G401.6 (cell line): ENCODE measurements at regions not wholly inside any gene's neighbourhood (a gene's known extent, or its start where the extent isn't known, plus 50 kb on each side); places are given as distances from the start of the nearest gene placed in this dataset.

Source experiments
- FAIRE-seq: peaks from 2 replicates; lab custom pipeline; 2012; peaks lifted over from hg19 to GRCh38; lab: Jason Lieb, UNC

DNA sequence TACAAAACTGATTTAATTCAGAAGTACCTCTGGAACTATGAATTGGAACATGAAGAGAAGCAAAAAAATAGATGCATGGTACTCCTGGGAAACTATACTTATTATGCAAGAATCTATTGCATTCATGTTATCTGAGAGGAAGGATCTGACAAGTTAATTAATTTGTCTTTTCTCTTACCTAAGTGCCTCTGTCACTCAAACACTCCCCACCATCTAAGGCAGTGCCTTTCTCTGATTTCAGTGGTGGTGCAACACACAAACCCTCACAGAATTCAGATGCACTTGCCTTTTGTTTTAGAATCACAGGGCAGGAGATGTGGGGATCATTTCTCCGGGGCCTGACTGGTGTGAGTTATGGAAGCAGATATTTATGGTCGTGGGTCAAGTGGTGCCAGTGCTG lies 52.5 kb upstream of the C9orf72 start:
- FAIRE-seq: no peak

DNA sequence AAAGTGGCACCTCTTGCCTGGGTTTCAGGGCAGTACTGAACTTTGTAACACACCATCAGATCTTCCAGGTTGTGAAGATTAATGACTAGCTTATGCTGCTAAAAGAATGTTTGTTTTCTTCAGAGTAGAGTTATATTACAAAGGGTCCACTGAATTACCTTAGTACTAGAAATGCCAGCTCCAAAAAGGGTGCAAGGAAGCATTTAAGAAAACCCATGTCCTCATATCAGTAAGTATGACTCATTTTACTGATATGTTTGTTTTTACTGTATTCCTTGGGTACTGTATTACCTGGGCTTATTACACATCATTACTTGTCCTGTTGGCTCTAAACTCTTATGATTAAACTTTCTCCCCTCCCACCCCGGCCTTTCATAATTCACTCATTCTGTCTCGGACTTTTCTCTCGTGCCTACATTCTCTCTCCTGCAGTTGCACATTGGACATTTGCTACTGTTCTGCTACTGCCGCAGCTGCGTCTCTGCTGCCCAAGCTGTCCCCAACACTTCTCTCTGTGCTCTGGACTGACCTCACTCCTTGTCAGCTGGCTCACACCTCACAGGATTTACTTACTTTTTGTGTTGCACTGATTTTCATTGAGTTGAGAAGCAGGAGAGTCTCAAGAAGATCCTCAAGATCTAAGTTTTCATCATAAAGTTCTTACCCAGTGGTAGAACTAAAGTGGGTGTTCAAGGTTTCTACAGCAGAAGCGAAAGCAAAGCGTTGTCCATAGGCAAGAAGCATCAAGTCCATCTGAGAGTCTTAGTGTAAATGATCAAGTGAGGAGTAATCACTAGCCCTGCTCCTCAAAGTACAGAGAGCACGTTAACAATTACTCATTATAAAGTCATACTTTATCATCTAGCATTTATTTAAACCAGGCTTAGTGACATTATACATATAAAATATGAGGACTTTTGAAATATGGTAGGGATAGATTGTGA lies 53.2 kb upstream of the C9orf72 start:
- FAIRE-seq: no peak

DNA sequence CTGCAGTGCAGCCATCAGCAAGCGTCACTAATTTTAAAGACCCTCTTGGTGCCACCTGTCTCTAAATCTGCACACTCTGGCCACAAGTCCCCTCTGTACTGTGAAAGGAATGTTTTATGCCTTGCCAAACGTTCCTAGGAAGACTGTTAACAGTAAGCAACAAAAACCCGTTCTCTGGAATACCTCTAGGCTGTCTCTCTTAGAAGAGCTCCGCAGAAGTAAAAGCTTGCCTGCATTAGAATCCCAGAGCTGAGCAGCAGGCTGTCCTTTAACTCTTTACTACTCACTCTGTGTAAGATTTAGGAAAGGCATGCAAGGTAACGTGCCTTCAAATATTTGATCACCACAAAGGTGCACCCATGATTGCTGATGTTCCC lies 53.9 kb upstream of the C9orf72 start:
- no peak for FAIRE-seq

GRCh38 chr9:27628311-27628710 lies 55.0 kb upstream of the C9orf72 start:
- no peak for FAIRE-seq

DNA sequence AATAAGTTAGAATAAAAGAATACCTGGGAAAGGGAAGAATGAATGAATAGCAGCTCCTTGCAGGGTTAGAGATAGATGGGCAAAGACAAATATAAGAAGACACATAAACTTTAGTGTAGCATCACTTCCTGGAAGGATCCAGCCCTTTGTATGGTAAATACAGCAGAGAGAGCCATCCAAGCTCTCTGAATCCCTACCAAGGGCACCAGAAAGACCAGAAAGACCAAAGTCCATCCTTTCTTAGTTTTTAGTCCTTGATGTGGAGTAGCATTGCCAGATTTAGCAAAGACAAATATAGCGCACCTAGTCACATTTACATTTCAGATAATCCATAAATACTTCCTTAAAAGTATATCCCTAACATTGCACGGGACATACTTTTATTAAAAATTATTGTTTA lies 56.1 kb upstream of the C9orf72 start:
- no peak for FAIRE-seq

DNA sequence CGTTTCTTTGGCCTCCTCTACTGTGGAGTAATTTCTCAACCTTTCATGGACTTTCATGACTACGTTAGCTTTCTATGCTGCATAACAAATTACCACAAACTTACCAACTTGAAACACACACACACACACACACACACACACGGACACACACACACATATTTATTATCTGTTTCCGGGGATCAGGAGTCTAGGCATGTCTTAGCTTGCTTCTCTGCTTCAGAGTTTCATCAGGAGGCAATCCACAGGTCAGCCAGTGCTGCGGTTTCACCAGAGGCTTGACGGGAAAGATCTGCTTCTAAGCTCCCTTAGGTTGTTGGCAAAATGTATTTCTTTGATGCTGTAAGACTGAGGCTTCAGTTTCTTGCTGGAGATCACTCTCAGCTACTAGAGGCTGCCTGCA lies 59.0 kb upstream of the C9orf72 start:
- FAIRE-seq: no peak

GRCh38 chr9:27633764-27634163 lies 60.5 kb upstream of the C9orf72 start:
- no peak for FAIRE-seq

DNA sequence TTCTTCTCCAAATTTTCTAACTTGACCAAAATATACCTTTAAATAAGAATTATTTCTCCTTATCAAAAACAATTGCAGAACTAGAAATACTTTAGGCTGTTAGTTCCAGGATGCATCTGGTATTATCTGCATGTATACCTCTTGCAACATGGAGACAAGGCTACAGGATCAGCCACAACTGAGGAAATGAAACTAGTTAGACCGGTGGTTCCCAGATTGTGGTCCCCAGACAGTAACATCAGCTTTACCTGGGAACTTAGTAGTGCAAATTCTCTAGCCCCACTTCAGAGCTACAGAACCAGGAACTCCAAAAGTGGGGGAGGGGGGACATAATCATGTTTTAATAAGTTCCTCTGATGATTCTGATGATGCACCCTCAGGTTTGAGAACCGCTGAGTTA lies 61.6 kb upstream of the C9orf72 start:
- no peak for FAIRE-seq

DNA sequence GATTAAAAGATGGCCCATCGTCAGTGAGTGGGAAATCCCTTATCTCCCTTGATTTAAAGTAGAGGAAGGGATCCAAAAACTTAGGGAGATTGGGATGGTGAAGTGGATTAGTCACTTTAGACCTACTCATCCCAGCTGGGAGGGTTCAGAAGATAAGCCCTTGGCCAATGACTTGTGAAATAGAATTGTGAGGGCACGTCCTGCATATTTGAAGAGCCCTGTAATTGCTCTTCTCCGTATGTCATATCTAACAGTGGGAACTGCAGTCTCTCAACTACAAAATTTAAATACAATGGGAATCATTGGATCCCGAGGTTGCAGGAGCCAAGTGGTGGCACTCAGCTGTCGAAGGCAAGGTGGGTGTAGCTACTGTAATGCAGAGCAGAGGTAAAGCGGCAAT lies 65.4 kb upstream of the C9orf72 start:
- FAIRE-seq: no peak

- FAIRE-seq: no peak
Observed at GRCh38 chr9:27645161-27645840, 72.0 kb upstream of the C9orf72 start.

DNA sequence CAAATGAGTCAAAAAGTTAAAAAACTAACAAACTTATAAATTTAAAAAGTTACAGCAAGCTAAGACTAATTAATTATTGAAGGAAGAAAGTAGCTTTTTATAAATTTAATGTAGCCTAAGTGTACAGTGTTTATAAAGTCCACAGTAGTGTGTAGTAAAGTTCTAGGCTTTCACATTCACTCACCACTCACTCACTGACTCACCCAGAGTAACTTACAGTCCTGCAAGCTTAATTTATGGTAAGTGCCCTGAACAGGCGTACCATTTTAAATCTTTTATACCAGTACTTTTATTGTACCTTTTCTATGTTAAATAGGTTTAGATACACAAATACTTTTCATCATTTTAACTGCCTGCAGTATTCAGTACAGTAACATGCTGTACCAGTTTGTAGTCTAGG lies 80.0 kb upstream of the C9orf72 start:
- no peak for FAIRE-seq

DNA sequence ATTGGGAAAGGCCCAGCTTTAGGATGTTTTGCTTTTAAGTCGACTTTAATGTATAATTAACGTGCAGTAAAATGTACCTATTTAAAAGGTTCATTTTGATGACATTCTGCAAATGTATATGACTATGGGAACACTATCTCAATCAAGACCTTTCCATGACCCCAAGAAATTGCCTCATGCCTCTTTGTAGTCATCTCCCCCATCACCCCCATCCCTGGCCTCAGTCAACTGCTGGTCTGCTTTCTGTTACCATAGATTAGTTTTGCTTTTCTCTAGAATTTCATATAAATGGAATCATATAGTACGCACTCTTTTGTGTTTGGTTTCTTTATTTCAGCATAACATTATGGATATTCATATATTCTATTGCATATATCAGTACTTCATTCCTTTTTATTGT lies 80.7 kb upstream of the C9orf72 start:
- FAIRE-seq: no peak

- FAIRE-seq: no peak
Observed at GRCh38 chr9:27654629-27655285, 81.5 kb upstream of the C9orf72 start.

- no peak for FAIRE-seq
Observed at GRCh38 chr9:27655441-27655840, 82.2 kb upstream of the C9orf72 start.

DNA sequence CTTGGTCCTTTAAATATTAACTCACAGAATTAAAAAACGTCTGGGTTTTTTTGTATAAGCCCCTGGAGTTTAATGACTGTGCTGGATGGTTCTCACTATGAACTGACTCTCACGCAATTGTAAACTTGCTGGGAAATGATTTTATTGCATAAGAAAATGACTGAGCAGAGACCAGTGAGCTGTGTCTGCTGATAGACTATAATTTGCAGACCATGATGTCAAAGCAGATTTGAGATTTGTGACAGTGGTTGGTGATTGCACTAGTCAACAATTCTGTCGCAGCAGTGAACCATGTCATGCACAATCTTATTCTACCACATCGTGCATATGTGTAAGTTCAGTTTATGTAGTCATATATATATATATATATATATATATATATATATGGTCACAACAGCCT lies 85.7 kb upstream of the C9orf72 start:
- no peak for FAIRE-seq

DNA sequence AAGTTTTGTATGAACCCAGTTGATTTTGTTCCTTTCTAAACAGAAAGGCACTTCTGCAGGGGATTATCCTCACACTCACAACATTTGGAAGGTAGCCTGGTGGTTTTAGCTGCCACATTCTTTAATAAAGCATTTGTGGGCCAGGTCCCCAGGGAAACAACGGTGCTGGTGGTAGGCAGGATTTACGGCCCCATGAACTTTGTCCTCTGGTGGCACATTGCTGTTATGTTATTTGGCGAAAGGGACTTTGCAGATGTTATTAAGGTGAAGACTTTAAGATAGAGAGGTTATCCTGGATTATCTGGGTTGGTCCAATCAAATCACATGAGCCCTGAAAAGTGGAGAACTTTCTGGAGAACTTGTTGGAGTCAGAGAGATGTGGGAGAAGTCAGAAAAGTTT lies 86.3 kb upstream of the C9orf72 start:
- no peak for FAIRE-seq

DNA sequence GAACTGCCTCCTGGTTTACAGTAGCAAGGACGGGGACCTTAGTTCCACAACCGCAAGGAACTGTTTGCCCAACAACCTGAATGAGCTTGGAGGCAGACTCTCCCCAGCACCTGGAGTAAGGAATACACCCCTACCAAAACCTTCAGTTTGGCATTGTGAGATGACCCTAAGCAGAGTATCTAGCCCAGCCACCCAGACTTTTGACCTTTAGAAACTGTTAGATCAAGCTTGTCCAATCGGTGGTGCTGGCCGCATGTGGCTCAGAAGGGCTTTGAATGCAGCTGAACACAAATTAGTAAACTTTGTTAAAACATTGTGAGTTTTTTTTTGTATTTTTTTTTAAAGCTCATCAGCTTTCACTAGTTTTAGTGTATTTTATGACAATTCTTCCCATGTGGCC lies 86.9 kb upstream of the C9orf72 start:
- FAIRE-seq: no peak

DNA sequence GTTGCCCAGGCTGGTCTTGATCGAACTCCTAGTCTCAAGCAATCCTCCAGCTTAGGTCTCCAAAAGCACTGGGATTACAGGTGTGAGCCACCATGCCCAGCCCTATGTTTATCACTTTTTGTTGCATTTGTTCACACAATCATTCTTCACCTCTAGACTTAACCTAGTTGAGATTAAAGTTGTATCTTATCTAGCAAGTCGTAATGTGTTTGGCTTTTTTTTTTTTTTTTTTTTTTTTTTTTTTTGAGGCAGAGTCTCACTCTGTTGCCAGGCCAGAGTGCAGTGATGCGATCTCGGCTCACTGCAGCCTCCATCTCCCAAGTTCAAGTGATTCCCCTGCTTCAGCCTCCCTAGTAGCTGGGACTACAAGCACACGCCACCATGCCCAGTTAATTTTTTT lies 90.2 kb upstream of the C9orf72 start:
- no peak for FAIRE-seq

DNA sequence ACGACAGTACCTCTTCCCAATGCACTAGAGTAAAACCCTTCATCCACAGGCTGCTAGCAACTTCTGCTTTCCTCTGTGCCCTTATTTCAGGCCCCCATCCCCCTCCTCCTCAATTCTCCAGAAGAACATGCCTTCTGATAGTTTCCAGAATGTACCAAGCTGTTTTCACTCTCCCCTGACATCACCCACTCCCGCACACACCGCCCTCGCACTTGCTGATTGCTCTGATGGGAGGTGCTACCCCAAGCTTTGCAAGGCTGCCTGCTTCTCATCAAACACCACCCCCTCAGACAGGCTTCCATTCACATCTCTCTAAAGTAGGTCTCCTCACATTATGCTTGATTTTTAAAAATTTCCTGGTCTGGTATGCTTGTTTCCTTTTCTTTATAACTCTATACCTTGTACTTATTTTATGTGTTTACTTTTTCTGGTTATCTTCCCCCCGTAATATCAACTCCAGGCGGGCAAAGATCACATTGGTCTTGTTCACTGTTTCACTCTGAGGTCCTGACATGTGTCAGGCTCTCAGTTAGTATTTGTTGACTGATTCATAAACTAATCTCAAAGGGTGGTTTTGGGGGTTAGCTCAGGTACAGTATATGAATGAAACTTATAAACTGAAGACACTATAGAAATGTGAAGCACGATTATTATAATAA lies 91.0 kb upstream of the C9orf72 start:
- no peak for FAIRE-seq

DNA sequence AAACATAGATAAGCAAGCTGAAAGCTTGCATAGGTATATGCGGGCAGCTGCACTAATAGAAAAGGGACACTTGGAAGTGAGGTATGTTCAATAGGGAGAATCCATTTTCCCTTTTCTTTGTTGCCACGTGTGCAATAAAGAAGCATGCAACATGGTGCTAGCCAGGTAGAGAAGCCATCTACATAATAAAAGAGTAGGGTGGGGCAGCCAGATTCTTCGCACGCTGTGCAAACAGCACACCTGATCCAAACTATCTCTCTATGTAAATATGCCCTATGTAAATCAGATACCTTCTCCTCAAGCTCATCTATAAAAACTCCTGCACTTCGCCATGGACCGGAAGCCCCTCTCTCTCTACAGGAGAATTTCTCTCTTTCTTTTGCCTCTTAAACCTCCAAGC lies 91.9 kb upstream of the C9orf72 start:
- no peak for FAIRE-seq

- no peak for FAIRE-seq
Observed at GRCh38 chr9:27668280-27668679, 95.0 kb upstream of the C9orf72 start.

DNA sequence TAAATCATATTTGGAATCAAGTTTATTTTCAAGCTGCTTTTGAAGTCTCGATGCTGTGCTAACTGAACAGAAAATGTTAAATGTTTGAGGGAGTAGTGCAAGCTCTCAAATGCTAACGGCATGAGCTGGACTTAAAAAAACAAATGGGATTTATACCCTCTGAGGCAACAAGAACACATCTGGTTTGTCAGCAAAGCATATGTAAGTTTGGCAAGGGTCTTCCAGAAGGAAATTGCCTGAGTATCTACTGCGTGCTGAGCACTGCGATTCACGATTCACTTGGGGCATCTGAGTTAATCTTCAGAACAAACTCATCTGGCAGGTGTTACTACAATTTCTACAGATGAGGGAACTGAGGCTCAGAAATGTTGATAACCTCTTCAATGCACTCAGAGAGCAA lies 98.4 kb upstream of the C9orf72 start:
- no peak for FAIRE-seq

- no peak for FAIRE-seq
Observed at GRCh38 chr9:27672718-27673117, 99.4 kb upstream of the C9orf72 start.
